ENCODE measurements at regions not wholly inside any gene's neighbourhood (a gene's known extent, or its start where the extent isn't known, plus 50 kb on each side); places are given as distances from the start of the nearest gene placed in this dataset.

GRCh38 chr3:182671541-182671940, 121.8 kb upstream of the ATP11B start:
- TF ChIP-seq CTCF (IDR thresholded peaks at IDR 0.05) (no peak), POLR2A (IDR thresholded peaks at IDR 0.05) (no peak)

All from prostate gland (tissue), 2 donors.